Endothelial cell of umbilical vein (primary cell): ENCODE measurements at regions not wholly inside any gene's neighbourhood (a gene's known extent, or its start where the extent isn't known, plus 50 kb on each side); places are given as distances from the start of the nearest gene placed in this dataset.

Source experiments
- BruUV-seq: library from RNA; stranded (reverse); fragments of 400-500 nt; replicated peaks from 2 replicates; lab custom pipeline; 2021; lab: Mats Ljungman, UMichigan
- CTCF ChIA-PET: fragments of 300-600, 350-600 bp; sonication (Branson Sonifier 250); formaldehyde crosslinking; loops from one replicate; lab custom pipeline; 2021; ENCODE audit warnings: antibody characterized with exemption, inconsistent platforms; lab: Charles Lee
- POLR2A ChIA-PET: fragments of 300-600, 350-600 bp; sonication (Branson Sonifier 250); formaldehyde crosslinking; loops from one replicate; lab custom pipeline; 2021; ENCODE audit warnings: antibody characterized with exemption, inconsistent platforms; lab: Charles Lee
- DNase-seq: peaks from one replicate; pipeline ENCODE4 v3.0.0-alpha.2; 2011; ENCODE audit warnings: low read depth, low spot score
- FAIRE-seq: peaks from 2 replicates; lab custom pipeline; 2011; peaks lifted over from hg19 to GRCh38; lab: Jason Lieb, UNC
- H2AFZ ChIP-seq: 2 replicates; pipeline ENCODE4 v1.6.0; 2012; ENCODE audit warnings: low read depth, low read length, control low read depth, inconsistent platforms
- H3K27ac ChIP-seq: 2 replicates; pipeline ENCODE4 v1.5.1; 2011; ENCODE audit warnings: low read depth, mild to moderate bottlenecking, control low read depth, low read length, moderate library complexity; ENCODE audit not compliant: insufficient read depth
- H3K27me3 ChIP-seq, 2 experiments: 2 replicates each; pipeline versions ENCODE4 v1.6.0 to v1.6.1; 2011; ENCODE audit warnings: low read length in 2 of 2, mixed read lengths in 1 of 2; ENCODE audit not compliant: control insufficient read depth in 2 of 2, insufficient read depth in 2 of 2
- H3K36me3 ChIP-seq, 2 experiments: 2 replicates in 1 of 2; 3 replicates in 1 of 2; pipeline ENCODE4 v1.5.1; 2011; ENCODE audit warnings: low read length in 2 of 2, mild to moderate bottlenecking in 1 of 2, moderate library complexity in 1 of 2; ENCODE audit not compliant: control insufficient read depth in 2 of 2, insufficient read depth in 2 of 2; ENCODE audit errors: extremely low read depth in 1 of 2
- H3K4me1 ChIP-seq: 3 replicates; pipeline ENCODE4 v1.5.1; 2011; ENCODE audit warnings: mild to moderate bottlenecking, low read length; ENCODE audit not compliant: control insufficient read depth, insufficient read depth; ENCODE audit errors: extremely low read depth
- H3K4me2 ChIP-seq: 2 replicates; pipeline ENCODE4 v1.6.1; 2011; ENCODE audit warnings: low read length, control low read depth, mixed read lengths; ENCODE audit not compliant: insufficient read depth
- H3K4me3 ChIP-seq, 3 experiments: fragments of 200-600 bp in 1 of 3; sonication (generic), shearing (Covaris generic) in 1 of 3; replicated peaks in 1 of 3; 2 replicates each; pipeline ENCODE4 v1.5.1; 2011 to 2016; ENCODE audit warnings: control low read depth in 3 of 3, low read length in 3 of 3, mild to moderate bottlenecking in 2 of 3, inconsistent platforms in 1 of 3, low read depth in 1 of 3, moderate library complexity in 1 of 3; ENCODE audit not compliant: insufficient read depth in 1 of 3
- H3K79me2 ChIP-seq: 2 replicates; pipeline ENCODE4 v1.6.0; 2012; ENCODE audit warnings: low read length, inconsistent platforms; ENCODE audit not compliant: control insufficient read depth, insufficient read depth
- H3K9ac ChIP-seq: replicated peaks from 2 replicates; pipeline ENCODE3; 2011; ENCODE audit warnings: low read length, control low read depth; ENCODE audit not compliant: insufficient read depth; ENCODE audit errors: extremely low read depth
- H3K9me1 ChIP-seq: replicated peaks from 3 replicates; pipeline ENCODE4 v1.6.0; 2011; ENCODE audit warnings: mild to moderate bottlenecking, low read length; ENCODE audit not compliant: control insufficient read depth, insufficient read depth; ENCODE audit errors: extremely low read depth
- H3K9me3 ChIP-seq: replicated peaks from 2 replicates; pipeline ENCODE4 v1.5.1; 2012; ENCODE audit warnings: low read length, inconsistent platforms; ENCODE audit not compliant: control insufficient read depth, insufficient read depth
- H4K20me1 ChIP-seq: replicated peaks from 2 replicates; pipeline ENCODE3; 2011; ENCODE audit warnings: mild to moderate bottlenecking, low read length; ENCODE audit not compliant: control insufficient read depth, insufficient read depth; ENCODE audit errors: extremely low read depth
- CTCF ChIP-seq, 2 donors: IDR thresholded peaks; 1 replicate in 1 of 2; 2 replicates in 1 of 2; pipeline ENCODE4 v1.5.1; 2011; ENCODE audit warnings: low read length in 2 of 2, mild to moderate bottlenecking in 2 of 2, moderate library complexity in 2 of 2, control low read depth in 1 of 2, inconsistent platforms in 1 of 2, low read depth in 1 of 2; ENCODE audit not compliant: insufficient read depth in 1 of 2; ENCODE audit errors: extremely low read depth in 1 of 2
- EZH2 ChIP-seq: IDR thresholded peaks from 2 replicates; pipeline ENCODE4 v1.6.1; 2012; ENCODE audit warnings: borderline replicate concordance, low read depth, mild to moderate bottlenecking, moderate library complexity, low read length, inconsistent platforms; ENCODE audit not compliant: severe bottlenecking
- FOS ChIP-seq: IDR thresholded peaks from 2 replicates; pipeline ENCODE4 v1.6.1; 2011; ENCODE audit warnings: mild to moderate bottlenecking, low read length, moderate library complexity, borderline replicate concordance; ENCODE audit not compliant: insufficient read depth
- GATA2 ChIP-seq: IDR thresholded peaks from 2 replicates; pipeline ENCODE4 v1.7.0; 2011; ENCODE audit warnings: low read depth, mild to moderate bottlenecking, moderate library complexity, mixed read lengths, low read length; ENCODE audit not compliant: insufficient read length, insufficient read depth
- JUN ChIP-seq: IDR thresholded peaks from 2 replicates; pipeline ENCODE4 v1.6.1; 2011; ENCODE audit warnings: borderline replicate concordance, low read depth; ENCODE audit not compliant: insufficient read length, insufficient read depth
- MAX ChIP-seq: IDR thresholded peaks from 2 replicates; pipeline ENCODE4 v1.6.1; 2011; ENCODE audit not compliant: insufficient read depth, insufficient read length
- MYC ChIP-seq: IDR thresholded peaks from one replicate; pipeline ENCODE4 v1.6.1; 2011; ENCODE audit warnings: mild to moderate bottlenecking, low read depth, low read length
- POLR2A ChIP-seq: IDR thresholded peaks from 2 replicates; pipeline ENCODE4 v1.6.1; 2012; ENCODE audit warnings: low read depth, mild to moderate bottlenecking, control low read depth, low read length
- POLR2AphosphoS5 ChIP-seq: IDR thresholded peaks from 2 replicates; pipeline ENCODE4 v1.6.1; 2012; ENCODE audit warnings: low read depth, mild to moderate bottlenecking, control low read depth, low read length, moderate library complexity; ENCODE audit not compliant: insufficient read depth
- dilution Hi-C: fragments of 300-500 bp; cut with MboI; formaldehyde crosslinking; loops from one replicate; pipeline ENCODE4 v1.15.0; 2019; ENCODE audit warnings: low sequenced_read_pairs; ENCODE audit not compliant: extremely low pct_ligation_motif_present
- intact Hi-C: fragments of 100-400 bp; cut with micrococcal nuclease; formaldehyde crosslinking; loops from one replicate; pipeline ENCODE4 v1.10.0; 2022

- Histone ChIP-seq H3K9me3 (no peaks in the 10 kb centered on the region), H2AFZ (no peak overlapping the region), H3K4me2 (no peak overlapping the region), H3K4me1 (no peaks in the 10 kb centered on the region), H3K36me3 (no peaks in the 10 kb centered on the region), H3K27me3 (no peaks in the 10 kb centered on the region), H3K27ac (no peak overlapping the region), H3K9me1 (no peaks in the 10 kb centered on the region), H4K20me1 (no peaks in the 10 kb centered on the region), H3K4me3 (no peak overlapping the region), H3K9ac (no peak overlapping the region), H3K79me2 (no peaks in the 10 kb centered on the region)
- no peak for DNase-seq
- ChIA-PET POLR2A (no interaction called here), CTCF (interaction anchor here (0.9 to 2.5 kb wide), 4 partner anchors 9 to 1500 kb away, joined by 3 to 19 read pairs (median 12); no protein-coding TSS in a partner anchor)
- intact Hi-C loops (no loop called here), dilution Hi-C loops (no loop called here)
- TF ChIP-seq CTCF (IDR thresholded peaks at IDR 0.05; ENCODE audit: extremely low read depth in 1 of 2, insufficient read depth in 1 of 2, low read depth in 1 of 2, low read length in 2 of 2) (no peak), GATA2 (no peak), JUN (no peak), MAX (no peak), FOS (no peak), MYC (no peak), EZH2 (no peak), POLR2A (no peak), POLR2AphosphoS5 (no peak)
- no TSS peak for BruUV-seq
- FAIRE-seq, result no peak
Measured at GRCh38 chr13:73757481-73758233, 376.5 kb downstream of the KLF12 start.
